Liver (tissue), 8 donors: ENCODE measurements at regions not wholly inside any gene's neighbourhood (a gene's known extent, or its start where the extent isn't known, plus 50 kb on each side); places are given as distances from the start of the nearest gene placed in this dataset.

Experiments used
- DNase-seq: peaks from one replicate; pipeline ENCODE4 v3.0.0-alpha.2; 2017; ENCODE audit warnings: low spot score
- H3K27ac ChIP-seq, 2 donors: one replicate each; pipeline ENCODE4 v1.7.0; 2013; ENCODE audit warnings: inconsistent platforms in 2 of 2, low read length in 2 of 2, control low read depth in 1 of 2, low read depth in 1 of 2, mild to moderate bottlenecking in 1 of 2
- H3K27me3 ChIP-seq, 4 donors: one replicate each; pipeline versions ENCODE4 v1.6.1 to v1.7.0; 2013; ENCODE audit warnings: low read length in 3 of 4, inconsistent platforms in 1 of 4, mild to moderate bottlenecking in 1 of 4, moderate library complexity in 1 of 4; ENCODE audit not compliant: control insufficient read depth in 4 of 4, insufficient read depth in 4 of 4
- H3K36me3 ChIP-seq, 4 donors: one replicate each; pipeline versions ENCODE4 v1.6.1 to v1.7.0; 2013; ENCODE audit warnings: low read length in 3 of 4, mild to moderate bottlenecking in 3 of 4, low read depth in 1 of 4, moderate library complexity in 1 of 4; ENCODE audit not compliant: control insufficient read depth in 4 of 4, insufficient read depth in 3 of 4
- H3K4me1 ChIP-seq, 4 donors: one replicate each; pipeline versions ENCODE4 v1.6.1 to v1.7.0; 2013; ENCODE audit warnings: low read length in 3 of 4, mild to moderate bottlenecking in 3 of 4, moderate library complexity in 1 of 4; ENCODE audit not compliant: control insufficient read depth in 4 of 4, insufficient read depth in 4 of 4
- H3K4me3 ChIP-seq, 3 donors: one replicate each; pipeline versions ENCODE4 v1.6.1 to v1.7.0; 2013; ENCODE audit warnings: low read length in 3 of 3, control low read depth in 1 of 3, low read depth in 1 of 3, mild to moderate bottlenecking in 1 of 3
- H3K9ac ChIP-seq, 2 donors: one replicate each; pipeline ENCODE4 v1.7.0; 2013; ENCODE audit warnings: low read length in 2 of 2, mild to moderate bottlenecking in 2 of 2, moderate library complexity in 2 of 2, control low read depth in 1 of 2, low read depth in 1 of 2
- H3K9me3 ChIP-seq, 4 donors: one replicate each; pipeline versions ENCODE4 v1.6.1 to v1.7.0; 2013; ENCODE audit warnings: low read length in 3 of 4; ENCODE audit not compliant: control insufficient read depth in 4 of 4
- ATF3 ChIP-seq: IDR thresholded peaks from 2 replicates; pipeline ENCODE4 v1.6.1; 2016; ENCODE audit warnings: antibody characterized with exemption
- CTCF ChIP-seq: fragments of 150-350 bp; IDR thresholded peaks from 2 replicates; pipeline ENCODE4 v1.5.1; 2017; ENCODE audit warnings: improper control_type of control experiment, low read depth, low read length; ENCODE audit not compliant: missing input control
- EGR1 ChIP-seq, 2 donors: IDR thresholded peaks; 2 replicates each; pipeline ENCODE4 v1.6.1; 2016 to 2018; ENCODE audit warnings: antibody characterized with exemption in 2 of 2, low read depth in 2 of 2
- FOXA2 ChIP-seq: IDR thresholded peaks from 2 replicates; pipeline ENCODE4 v1.6.1; 2016; ENCODE audit warnings: antibody characterized with exemption
- GABPA ChIP-seq, 2 donors: IDR thresholded peaks in 1 of 2; conservative IDR thresholded peaks in 1 of 2; 2 replicates each; pipeline ENCODE4 v1.6.1; 2016; ENCODE audit warnings: antibody characterized with exemption in 2 of 2, mild to moderate bottlenecking in 1 of 2, moderate library complexity in 1 of 2
- HNF4G ChIP-seq: IDR thresholded peaks from 2 replicates; pipeline ENCODE4 v1.6.1; 2016; ENCODE audit warnings: antibody characterized with exemption
- JUND ChIP-seq, 2 donors: IDR thresholded peaks; 2 replicates each; pipeline ENCODE4 v1.6.1; 2016; ENCODE audit warnings: antibody characterized with exemption in 2 of 2
- MAX ChIP-seq: IDR thresholded peaks from 2 replicates; pipeline ENCODE4 v1.6.1; 2016; ENCODE audit warnings: antibody characterized with exemption
- NR2F2 ChIP-seq: IDR thresholded peaks from 2 replicates; pipeline ENCODE4 v1.6.1; 2016; ENCODE audit warnings: antibody characterized with exemption
- RAD21 ChIP-seq, 2 donors: IDR thresholded peaks; 2 replicates each; pipeline ENCODE4 v1.6.1; 2016; ENCODE audit warnings: antibody characterized with exemption in 2 of 2, mild to moderate bottlenecking in 2 of 2
- REST ChIP-seq: IDR thresholded peaks from 2 replicates; pipeline ENCODE4 v1.6.1; 2016; ENCODE audit warnings: antibody characterized with exemption, mild to moderate bottlenecking
- RXRA ChIP-seq, 2 donors: IDR thresholded peaks; 2 replicates each; pipeline ENCODE4 v1.6.1; 2017 to 2018; ENCODE audit warnings: antibody characterized with exemption in 2 of 2, mild to moderate bottlenecking in 1 of 2
- SP1 ChIP-seq: IDR thresholded peaks from 2 replicates; pipeline ENCODE4 v1.6.1; 2018; ENCODE audit warnings: antibody characterized with exemption, mild to moderate bottlenecking
- TAF1 ChIP-seq: conservative IDR thresholded peaks from 2 replicates; pipeline ENCODE4 v1.6.1; 2016; ENCODE audit warnings: antibody characterized with exemption, mild to moderate bottlenecking
- YY1 ChIP-seq: IDR thresholded peaks from 2 replicates; pipeline ENCODE4 v1.6.1; 2016; ENCODE audit warnings: antibody characterized with exemption, mild to moderate bottlenecking
- ZBTB33 ChIP-seq: IDR thresholded peaks from 2 replicates; pipeline ENCODE4 v1.6.1; 2016; ENCODE audit warnings: antibody characterized with exemption
- WGBS: extraction: QIAGEN DNeasy Blood & Tissue Kit; methylation state at CpG from one replicate; pipeline ENCODE4 v1.1.7; 2013; 5-methylcytosine and 5-hydroxymethylcytosine counted together
- donor health status: healthy.
- donor health status: healthy.
- donor health status: healthy.
- donor health status: healthy.
- donor health status: healthy.

GRCh38 chr22:47386812-47387510, 624.5 kb downstream of the TBC1D22A start:
- H3K27ac ChIP-seq = no peak overlapping the region
- H3K4me1 ChIP-seq = no peaks in the 10 kb centered on the region
- TF ChIP-seq HNF4G = no peak
- no peak for TF ChIP-seq RXRA (IDR thresholded peaks at IDR 0.05)
- TF ChIP-seq YY1 = no peak
- TF ChIP-seq JUND (IDR thresholded peaks at IDR 0.05) = no peak
- no peak for TF ChIP-seq REST
- TF ChIP-seq RAD21 (IDR thresholded peaks at IDR 0.05) = no peak
- no peak for TF ChIP-seq ZBTB33
- no peak for TF ChIP-seq GABPA (IDR thresholded peaks at IDR 0.05 in 1 of 2, conservative IDR thresholded peaks at IDR 0.05 in 1 of 2)
- no peak for TF ChIP-seq ATF3
- TF ChIP-seq CTCF = no peak
- TF ChIP-seq SP1 = no peak
- no peak for TF ChIP-seq MAX
- no peak overlapping the region for H3K9ac ChIP-seq
- no peaks in the 10 kb centered on the region for H3K27me3 ChIP-seq
- DNase-seq = no peak
- H3K36me3 ChIP-seq = no peaks in the 10 kb centered on the region
- H3K9me3 ChIP-seq = no peaks in the 10 kb centered on the region
- H3K4me3 ChIP-seq = no peak overlapping the region
- whole genome bisulfite sequencing = 73% methylated on average over 20 of the region's 20 CpGs

GRCh38 chr22:47384977-47385376, 622.5 kb downstream of the TBC1D22A start:
- no peak overlapping the region for H3K9ac ChIP-seq
- H3K27ac ChIP-seq = no peak overlapping the region
- no peaks in the 10 kb centered on the region for H3K9me3 ChIP-seq
- WGBS = 74% methylated on average over 8 of the region's 8 CpGs
- H3K4me3 ChIP-seq = no peak overlapping the region
- no peaks in the 10 kb centered on the region for H3K36me3 ChIP-seq
- H3K4me1 ChIP-seq = no peaks in the 10 kb centered on the region
- peaks cover 0 to 2% (median 0%) of the 10 kb centered on the region in 4 donors for H3K27me3 ChIP-seq
- no peak for DNase-seq
- no peak for TF ChIP-seq EGR1 (IDR thresholded peaks at IDR 0.05; ENCODE audit: low read depth in 2 of 2)
- TF ChIP-seq JUND (IDR thresholded peaks at IDR 0.05) = no peak
- TF ChIP-seq MAX = no peak
- TF ChIP-seq FOXA2 = no peak
- TF ChIP-seq GABPA (IDR thresholded peaks at IDR 0.05 in 1 of 2, conservative IDR thresholded peaks at IDR 0.05 in 1 of 2) = no peak
- no peak for TF ChIP-seq ZBTB33
- no peak for TF ChIP-seq RAD21 (IDR thresholded peaks at IDR 0.05)
- TF ChIP-seq NR2F2 = no peak
- no peak for TF ChIP-seq CTCF
- no peak for TF ChIP-seq YY1
- TF ChIP-seq RXRA (IDR thresholded peaks at IDR 0.05) = no peak
- TF ChIP-seq TAF1 = no peak
- no peak for TF ChIP-seq HNF4G
